GM20431 (cell line): ENCODE measurements at regions not wholly inside any gene's neighbourhood (a gene's known extent, or its start where the extent isn't known, plus 50 kb on each side); places are given as distances from the start of the nearest gene placed in this dataset.

ENCODE experiments used
- in situ Hi-C: fragments of 300-500 bp; cut with MseI, MboI; formaldehyde crosslinking; loops from one replicate; pipeline ENCODE4 v1.15.0; 2020; ENCODE audit warnings: low sequenced_read_pairs; ENCODE audit not compliant: unreplicated experiment

DNA sequence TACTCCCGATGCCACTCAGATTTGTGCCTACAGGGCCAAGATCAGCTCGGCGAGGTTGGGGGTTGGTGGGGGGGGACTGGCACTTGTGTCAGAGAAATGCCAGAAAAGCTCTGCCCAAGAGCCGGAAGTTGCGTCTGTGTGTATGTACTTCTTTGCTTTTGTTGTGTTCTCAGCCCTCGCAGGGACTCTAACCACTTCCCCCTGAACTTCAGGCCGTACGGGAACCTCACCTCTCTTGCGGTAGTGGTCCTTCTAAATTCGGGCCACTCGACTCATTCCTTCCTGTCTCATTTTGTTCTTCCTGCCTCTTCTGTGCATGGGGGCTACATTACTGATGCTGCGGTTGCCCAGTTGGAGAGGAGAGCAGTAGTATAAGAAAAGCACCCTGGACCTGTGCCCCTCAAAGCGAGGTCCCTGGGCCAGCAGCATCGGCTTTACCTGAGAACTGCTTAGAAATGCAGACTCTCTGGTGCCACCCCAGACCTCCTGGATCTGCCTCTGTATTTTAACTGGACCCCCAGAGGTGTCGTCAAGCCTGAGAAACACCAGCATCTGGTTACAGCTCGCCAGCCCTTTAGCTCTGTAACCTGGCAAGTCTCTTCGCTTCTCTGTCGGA is 146.3 kb upstream of the RPS6KA3 start:
- in situ Hi-C loops, result no loop called here

DNA sequence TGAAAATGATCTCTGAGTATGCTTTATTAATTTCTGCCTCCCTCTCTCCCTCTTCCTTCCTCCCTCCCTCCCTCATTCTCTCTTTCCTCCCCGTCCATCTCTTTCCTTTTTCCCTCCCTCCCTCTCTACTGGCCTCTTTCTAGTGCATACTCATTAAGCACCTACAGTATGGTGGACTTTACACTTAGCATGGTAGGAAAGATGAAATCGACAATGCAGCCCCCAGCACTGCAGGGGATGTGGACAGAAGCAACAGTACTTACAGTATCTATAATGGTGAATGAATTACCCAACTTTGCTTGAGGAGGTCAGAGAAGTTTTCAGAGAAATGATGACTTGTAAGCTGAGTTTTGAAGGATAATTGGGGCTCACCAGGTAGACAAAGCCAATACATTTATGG is 143.8 kb upstream of the RPS6KA3 start:
- in situ Hi-C loops, result no loop called here

DNA sequence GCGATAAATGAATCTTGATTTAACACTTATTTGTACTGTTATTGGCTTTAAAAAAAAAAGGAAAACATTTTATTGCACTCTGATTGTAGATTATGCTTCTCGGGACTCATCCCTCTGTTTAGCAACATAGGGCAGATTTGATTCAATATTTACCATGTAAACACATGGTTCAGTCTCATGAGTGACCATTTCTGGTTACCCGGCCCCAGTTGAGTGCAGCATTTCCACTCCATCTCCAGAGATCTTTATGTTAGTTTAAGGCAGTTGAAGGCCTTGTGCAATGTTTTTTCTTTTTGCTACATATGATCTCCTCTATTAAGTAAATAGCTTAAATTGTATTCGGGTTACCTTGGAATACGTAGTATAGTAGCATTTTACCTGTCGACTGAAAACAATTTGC is 143.3 kb upstream of the RPS6KA3 start:
- in situ Hi-C loops, result no loop called here

DNA sequence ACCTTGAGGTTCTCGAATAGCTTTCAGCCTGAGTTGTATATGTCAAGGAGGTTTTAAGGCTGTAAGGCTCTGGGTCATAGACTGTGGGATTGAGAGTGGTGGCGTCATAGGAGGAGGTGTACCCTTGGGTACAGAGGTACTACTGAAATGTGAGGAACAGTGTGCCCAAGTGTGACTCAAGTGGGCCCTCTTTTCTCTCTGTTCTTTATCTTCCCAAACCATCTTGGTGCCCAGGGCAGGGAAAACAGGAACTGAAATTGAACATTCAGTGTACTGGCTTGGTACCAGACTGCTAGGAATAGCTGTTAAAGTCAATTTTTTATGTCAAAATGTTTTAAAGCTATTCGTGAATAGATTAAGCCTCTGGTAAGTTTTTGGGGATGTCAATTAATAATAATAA is 136.2 kb upstream of the RPS6KA3 start:
- in situ Hi-C loops, result no loop called here

DNA sequence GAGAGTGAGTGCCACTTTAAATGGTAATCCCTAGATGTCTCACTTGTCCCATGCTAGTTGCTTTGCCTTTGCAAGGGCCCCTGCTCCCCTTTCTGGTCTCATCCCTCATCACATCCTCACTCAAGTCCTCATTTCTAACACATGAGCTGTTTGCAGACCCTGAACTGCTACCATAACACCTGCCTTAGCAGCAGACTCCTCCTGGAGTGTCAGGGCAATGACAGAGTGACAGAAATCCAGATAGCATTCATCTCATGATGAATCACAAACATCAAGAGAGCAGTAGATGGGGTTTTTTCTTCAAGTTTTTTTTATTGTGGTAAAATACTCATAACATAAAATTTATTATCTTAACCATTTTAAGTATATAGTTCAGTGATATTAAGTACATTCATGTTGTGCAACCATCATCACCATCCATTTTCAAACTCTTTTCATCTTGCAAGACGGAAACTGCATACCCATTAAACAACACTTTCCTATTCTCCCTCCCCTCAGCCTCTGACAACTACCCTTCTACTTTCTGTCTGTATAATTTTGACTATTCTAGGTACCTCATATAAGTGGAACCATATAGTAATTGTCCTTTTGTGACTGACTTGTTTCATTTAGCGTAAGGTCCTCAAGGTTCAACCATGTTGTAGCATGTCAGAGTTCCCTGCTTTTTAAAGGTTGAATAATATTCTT is 133.2 kb upstream of the RPS6KA3 start:
- in situ Hi-C loops, result no loop called here

DNA sequence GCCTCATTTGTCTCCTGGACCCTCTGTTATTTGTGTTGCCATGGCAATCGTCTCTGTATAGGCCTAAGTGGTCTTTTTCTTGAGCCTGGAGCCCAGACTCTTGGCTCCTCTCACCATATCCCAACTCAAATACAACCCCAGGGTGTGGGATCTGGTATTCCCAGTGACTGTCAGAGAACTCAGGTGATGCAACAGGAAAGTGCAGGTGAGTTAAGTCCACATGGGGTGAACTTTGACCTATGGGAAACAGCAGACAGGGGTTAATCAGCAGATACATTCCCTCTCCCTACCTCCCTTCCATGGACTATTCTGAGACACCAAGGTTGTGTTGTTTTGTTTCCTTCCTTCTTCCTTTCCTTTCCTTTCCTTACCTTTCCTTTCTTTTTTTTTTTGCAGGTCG is 130.9 kb upstream of the RPS6KA3 start:
- in situ Hi-C loops, result no loop called here

DNA sequence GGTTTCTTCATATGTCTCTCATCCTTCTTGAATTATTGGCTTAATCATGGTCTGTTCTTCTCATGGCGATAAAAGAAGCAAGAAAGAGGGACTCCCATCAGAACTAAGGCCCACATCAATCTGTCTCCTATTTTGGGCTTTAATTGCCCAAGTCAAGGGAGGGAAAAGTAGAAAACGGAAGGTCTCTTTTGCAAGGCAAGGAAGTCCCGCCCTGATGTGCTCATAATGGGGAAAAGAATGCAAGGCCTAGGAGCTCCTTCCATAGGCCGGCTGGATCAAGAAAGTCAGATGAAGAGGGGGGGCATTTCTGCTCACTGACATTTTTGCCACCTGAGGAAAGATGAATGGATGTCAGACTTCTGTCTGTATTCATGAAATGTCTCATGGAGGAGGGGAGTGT is 127.7 kb upstream of the RPS6KA3 start:
- in situ Hi-C loops, result no loop called here

DNA sequence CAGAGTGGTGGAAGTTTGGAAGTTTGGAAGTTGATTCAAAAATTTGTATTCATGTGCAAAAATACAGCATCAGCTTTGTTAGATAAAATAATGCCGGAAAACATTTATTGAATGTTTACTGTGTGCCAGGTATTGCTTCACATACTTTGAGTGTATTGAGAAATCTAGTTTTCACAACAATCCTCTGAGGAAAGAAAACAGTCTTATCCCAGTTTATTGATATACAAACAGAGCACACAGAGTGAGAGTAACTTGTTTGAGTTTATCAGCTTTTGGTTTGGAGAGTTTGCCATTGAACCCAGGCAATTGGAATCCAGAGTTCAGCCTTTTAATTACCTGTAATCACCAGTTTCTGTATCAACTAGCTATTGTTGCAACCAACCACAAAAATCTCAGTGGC is 127.2 kb upstream of the RPS6KA3 start:
- in situ Hi-C loops, result no loop called here

DNA sequence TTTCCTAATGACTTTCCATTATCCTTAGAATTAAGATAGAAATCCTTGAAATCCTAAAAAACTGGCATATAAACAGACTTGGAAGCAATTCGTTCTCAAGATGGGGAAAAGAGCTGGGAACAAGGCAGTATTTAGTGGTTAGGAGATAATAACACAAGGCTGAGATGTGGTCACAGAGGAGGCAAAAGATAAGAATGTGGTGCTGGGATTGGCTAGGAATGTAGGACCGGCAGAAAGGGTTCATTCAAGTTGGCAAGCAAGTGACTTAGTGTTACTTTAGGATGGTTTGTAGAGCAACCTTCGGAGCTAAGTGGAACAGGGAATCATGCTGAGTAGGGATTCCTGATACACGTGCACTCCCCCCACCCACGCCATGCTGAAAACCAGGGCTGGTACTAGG is 121.9 kb upstream of the RPS6KA3 start:
- in situ Hi-C loops, result no loop called here

DNA sequence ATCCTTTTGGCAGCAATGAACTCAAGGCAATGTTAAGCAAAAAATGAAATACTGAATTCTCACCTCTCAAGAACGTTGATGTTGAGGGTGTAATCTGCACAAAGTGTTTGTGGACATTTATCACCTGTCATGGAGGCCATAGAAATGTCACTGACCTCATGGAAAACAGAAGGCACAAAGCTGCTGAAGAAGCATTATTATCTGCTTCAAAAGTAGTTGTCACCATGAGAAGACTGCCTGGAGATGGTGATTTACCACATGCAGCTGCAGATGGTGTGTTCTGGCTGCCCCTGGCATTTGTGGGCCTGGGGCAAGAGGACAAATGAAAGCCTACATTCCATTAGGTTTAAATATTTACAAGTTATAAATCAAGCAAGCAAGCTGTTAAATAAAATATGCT is 116.8 kb upstream of the RPS6KA3 start:
- in situ Hi-C loops, result no loop called here

DNA sequence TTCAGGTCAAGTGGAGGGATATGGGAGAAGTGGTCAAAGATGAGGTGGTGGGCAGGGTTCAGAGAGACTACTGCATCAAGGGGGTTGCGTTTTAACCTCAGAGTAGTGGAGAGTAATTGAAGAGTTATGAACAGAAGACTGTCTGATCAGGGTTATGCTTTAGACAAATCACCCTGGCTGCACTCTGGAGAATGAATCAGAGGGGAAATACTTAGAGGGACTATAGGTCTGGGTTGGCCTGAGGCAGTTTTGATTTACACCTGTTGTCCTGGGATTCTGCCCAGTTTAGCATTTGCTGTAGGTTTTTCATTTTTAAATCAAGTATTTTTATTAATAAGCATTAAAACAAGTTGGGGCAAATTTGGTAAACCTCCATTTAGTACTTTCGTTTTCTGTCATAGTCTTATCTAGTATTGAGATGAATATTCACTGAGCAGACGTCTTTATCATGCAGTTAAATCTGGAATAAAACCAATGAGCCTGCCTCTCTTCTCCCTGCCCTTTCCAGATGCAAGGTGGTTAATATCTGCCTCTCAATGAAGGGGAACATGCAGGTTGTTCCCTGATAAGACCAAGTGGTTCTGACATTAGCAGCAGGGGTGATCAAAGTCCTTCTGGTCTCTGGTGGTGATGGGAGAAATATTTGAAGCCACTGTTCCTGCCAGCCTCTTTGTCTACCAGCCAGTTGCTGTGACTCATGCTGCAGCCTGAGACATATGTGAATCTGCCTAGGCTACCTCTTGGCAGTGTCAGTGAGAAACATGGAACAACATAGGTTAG is 116.0 kb upstream of the RPS6KA3 start:
- in situ Hi-C loops, result no loop called here

DNA sequence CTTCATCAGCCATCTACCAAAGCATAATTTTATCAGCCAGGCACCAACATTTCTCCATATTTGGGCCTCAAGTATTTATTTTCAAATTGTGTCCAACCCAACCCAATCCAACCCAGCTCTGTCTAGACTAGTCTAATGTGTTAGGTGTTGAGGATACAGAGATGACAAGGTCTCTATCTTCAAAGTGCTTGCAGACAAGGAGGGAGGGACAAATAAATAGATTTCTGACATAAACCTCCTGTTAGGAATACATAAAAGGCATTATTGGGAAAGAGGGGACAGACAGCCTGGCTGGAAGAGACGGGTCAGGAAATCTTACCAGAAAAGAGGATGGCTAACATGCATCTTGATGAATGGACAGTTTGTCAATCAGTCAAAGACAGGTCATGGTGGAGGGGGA is 115.4 kb upstream of the RPS6KA3 start:
- in situ Hi-C loops, result no loop called here

DNA sequence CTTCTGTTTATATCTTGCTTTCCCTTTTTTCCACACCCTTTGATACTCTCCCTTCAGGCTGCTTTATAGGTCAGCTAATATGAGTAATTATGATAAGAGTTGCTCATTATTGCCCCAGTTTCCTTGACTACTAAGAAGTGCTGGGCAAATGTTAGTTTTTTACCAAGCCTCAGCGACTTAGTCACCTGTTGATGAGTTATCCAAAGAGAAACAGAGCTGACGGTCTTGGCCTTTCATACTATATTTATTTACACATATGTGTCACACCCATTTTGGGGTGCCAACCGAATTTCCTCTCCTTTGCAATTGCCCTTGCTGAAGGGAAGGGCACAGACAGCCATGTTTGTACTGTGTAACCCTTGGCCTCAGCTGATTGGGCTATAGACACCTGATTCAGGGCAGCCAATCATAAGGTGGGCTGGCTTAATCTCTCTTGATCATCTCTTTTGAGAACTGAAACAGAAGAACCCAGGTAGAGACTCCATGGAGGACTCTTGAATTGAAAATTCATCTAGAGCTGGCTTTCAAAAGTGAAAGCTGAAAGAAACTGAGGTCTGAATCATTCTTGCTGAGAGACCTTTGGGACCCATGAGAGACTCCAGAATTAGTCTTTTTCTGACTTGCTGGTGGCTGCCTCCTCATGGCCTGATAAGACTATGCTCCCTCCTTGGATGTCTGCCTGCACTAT is 111.7 kb upstream of the RPS6KA3 start:
- in situ Hi-C loops, result no loop called here

DNA sequence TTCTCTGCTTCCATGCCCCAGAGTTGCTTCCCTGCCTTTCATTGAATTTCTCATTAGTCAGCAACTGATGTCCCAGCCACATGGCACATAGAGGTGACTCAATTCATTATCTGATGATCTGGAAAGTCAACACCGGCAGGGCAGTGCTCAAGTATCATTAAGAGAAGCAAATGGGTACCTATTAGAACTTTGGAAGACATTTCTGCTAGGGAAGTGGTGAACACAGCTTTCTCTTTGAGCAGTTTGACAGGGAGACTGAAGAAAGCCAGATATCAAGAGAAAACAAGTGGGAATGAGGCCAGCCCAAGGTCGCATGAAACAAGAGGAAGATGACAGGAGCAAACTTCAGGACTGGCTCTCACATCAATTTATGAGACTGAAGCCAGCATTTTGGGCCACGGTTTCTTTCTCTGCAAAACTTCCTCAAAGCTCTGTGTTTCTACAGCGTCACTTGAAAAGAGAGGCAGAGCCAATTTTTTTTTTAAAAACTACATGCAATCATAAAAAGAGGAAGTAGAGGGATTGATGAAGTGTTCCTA is 108.3 kb upstream of the RPS6KA3 start:
- in situ Hi-C loops, result no loop called here

DNA sequence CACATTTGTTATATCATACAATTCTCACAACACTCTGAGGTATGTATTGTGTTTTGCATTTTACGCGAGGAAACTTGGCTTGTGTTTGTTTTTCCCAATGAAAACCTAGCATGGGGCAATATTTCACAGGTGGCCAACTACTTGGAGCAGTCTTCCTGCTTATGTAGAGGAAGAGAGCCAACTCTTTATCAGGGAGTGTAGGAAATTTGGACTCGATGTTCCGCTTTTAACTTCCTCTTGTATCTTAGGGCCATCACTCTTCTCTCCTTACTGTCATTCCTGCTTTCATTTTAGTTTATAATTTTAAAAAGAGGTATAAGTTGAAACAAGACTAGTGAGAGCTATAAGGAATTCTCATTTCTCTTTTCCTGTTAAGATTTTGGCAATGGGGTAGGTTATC is 107.7 kb upstream of the RPS6KA3 start:
- in situ Hi-C loops, result no loop called here

DNA sequence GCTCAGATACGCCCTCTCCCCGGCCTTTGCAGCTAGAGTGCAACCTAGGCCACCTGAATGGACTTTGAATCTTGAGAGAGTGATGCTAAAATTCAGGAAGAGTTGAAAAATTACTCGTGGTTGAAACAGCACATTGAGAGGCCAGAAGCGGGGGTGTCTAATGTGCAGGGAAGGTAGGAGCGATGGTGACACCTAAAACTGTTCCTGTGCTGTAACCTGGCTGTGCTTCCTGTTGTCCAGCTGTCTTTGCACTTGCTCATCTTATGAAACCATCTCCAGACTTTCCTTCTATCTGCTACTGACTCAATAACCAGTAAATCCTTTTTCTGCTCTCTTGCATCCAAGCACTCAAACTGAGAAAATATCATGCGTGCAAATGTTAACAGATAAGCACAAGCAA is 106.4 kb upstream of the RPS6KA3 start:
- in situ Hi-C loops, result no loop called here

DNA sequence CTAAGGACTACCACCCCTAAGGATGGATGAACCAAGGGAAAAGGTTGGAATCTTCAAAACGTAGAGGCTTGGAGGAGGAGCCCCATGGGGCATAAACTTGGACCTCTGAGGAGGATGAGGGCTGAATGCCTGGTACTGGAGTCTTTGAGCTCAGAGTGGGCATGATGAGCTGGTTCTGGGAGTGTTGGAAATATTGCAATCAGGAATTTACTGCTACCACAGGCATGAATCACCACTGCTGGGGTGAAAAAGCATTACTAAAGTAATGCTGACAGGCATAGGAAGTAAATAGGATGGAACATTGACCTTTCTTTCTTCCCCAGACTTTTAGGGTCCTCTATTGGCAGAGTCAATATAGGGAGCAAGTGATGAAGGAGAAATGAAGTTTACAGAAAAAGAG is 105.8 kb upstream of the RPS6KA3 start:
- in situ Hi-C loops, result no loop called here

DNA sequence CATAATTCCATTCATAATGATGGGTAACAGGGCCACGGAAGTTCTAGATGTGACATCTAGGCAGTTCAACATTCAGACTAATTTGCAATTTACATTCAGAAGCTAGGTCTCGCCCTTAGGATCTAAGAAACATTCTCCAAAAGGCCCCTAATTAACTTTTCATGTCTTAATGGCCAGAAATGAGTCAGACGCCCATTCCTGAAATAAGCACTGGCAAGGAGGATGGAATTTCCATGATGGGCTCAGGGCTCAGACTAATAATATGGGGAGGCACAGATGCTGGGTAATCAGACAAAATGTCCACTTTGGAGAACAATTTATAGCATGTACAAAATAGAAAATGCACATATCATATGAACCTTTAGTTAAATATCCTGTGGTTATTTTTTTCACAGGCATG is 102.8 kb upstream of the RPS6KA3 start:
- in situ Hi-C loops, result no loop called here

DNA sequence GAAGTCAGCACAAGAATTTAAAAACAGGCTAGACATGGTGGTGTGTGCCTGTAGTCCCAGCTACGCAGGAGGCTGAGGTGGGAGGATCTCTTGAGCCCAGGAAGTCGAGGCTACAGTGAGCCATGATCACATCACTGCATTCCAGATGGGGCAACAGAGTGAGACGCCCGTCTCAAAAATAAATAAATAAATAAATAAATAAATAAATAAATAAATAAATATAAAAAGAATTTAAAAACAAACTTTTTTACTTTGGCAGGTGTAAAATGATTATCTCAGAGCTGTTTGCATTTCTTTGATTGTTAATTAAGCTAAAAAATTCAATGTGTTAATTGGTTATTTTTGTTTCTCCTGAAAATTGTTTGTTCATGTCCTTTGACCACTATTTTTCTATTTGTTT is 97.5 kb upstream of the RPS6KA3 start:
- in situ Hi-C loops, result no loop called here

DNA sequence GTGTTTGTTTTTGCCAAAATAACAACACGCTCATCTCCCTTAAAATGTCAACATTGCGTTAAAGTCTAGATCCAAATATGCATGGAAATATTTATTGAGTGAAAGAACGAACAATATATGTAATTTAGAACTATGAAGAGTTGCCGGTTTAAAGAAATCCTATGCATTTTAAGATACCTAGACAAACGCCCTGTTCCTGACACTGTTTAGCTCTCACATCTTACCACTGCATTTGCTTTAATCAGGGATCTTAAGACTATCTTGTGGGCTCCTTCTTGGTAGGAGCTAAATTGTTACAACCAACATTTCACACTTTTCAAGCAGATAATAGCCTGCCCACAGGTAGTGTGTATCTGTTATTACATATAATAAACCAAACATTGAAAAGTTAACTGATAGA is 96.6 kb upstream of the RPS6KA3 start:
- in situ Hi-C loops, result no loop called here
